HepG2 (cell line): ENCODE measurements at regions not wholly inside any gene's neighbourhood (a gene's known extent, or its start where the extent isn't known, plus 50 kb on each side); places are given as distances from the start of the nearest gene placed in this dataset.
"Not testable (repeated sequence)": the region's sequence is repeated elsewhere in the genome, so short reads cannot be mapped to it uniquely, and the experiment has no call there.

ENCODE experiments used
- ZNF431 ChIP-seq: sonication (generic); formaldehyde crosslinking; IDR thresholded peaks from 2 replicates; pipeline ENCODE4 v1.9.0; 2022; ENCODE audit warnings: missing genetic modification reagents, low read depth, mild to moderate bottlenecking, borderline replicate concordance
- ZNF512 ChIP-seq: sonication (generic); formaldehyde crosslinking; IDR thresholded peaks from 2 replicates; pipeline ENCODE4 v1.4.0; 2020; ENCODE audit warnings: mild to moderate bottlenecking, missing genetic modification reagents

DNA sequence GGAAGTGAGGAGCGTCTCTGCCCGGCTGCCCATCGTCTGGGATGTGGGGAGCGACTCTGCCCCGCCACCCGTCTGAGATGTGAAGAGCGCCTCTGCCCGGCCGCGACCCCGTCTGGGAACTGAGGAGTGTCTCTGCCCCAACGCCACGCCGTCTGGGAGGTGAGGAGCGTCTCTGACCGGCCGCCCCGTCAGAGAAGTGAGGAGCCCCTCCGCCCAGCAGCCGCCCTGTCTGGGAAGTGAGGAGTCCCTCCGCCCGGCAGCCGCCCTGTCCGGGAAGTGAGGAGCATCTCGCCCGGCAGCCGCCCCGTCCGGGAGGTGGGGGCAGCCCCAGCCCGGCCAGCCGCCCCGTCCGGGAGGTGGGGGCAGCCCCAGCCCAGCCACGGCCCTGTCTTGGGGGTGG is 60.9 kb downstream of the ANXA2R start:
- TF ChIP-seq ZNF431, ZNF512 (CRISPR knock-in tag): not testable (repeated sequence)
